PC-9 (cell line): ENCODE measurements at regions not wholly inside any gene's neighbourhood (a gene's known extent, or its start where the extent isn't known, plus 50 kb on each side); places are given as distances from the start of the nearest gene placed in this dataset.

Source experiments
- BruUV-seq: library from RNA; stranded (reverse); fragments of 400-500 nt; replicated peaks from 2 replicates; lab custom pipeline; 2021; lab: Mats Ljungman, UMichigan
- CTCF ChIA-PET: fragments of 300-600 bp; sonication (Branson Sonifier 250); formaldehyde crosslinking; loops from one replicate; lab custom pipeline; 2022; ENCODE audit warnings: antibody characterized with exemption; lab: Charles Lee
- POLR2A ChIA-PET: fragments of 300-600 bp; sonication (Branson Sonifier 250); formaldehyde crosslinking; loops from one replicate; lab custom pipeline; 2022; ENCODE audit warnings: antibody characterized with exemption; ENCODE audit not compliant: unreplicated experiment; lab: Charles Lee
- DNase-seq, 2 experiments: peaks; one replicate each; pipeline versions ENCODE4 v3.0.0 to v3.0.0-alpha.2; 2015 to 2022; ENCODE audit warnings: mixed read lengths in 1 of 2
- H2AFZ ChIP-seq: fragments of 200-600 bp; sonication (generic); 2 replicates; pipeline ENCODE4 v1.8.1; 2017; ENCODE audit warnings: antibody characterized with exemption
- H3F3A ChIP-seq: fragments of 200-600 bp; sonication (generic); 2 replicates; pipeline ENCODE4 v1.8.1; 2017; ENCODE audit warnings: antibody characterized with exemption, mild to moderate bottlenecking, low read depth; ENCODE audit not compliant: insufficient read depth
- H3K27ac ChIP-seq: fragments of 200-600 bp; sonication (generic); 2 replicates; pipeline ENCODE4 v1.6.1; 2016; ENCODE audit warnings: mixed run types
- H3K27me3 ChIP-seq: fragments of 200-600 bp; sonication (generic); 2 replicates; pipeline ENCODE4 v1.6.1; 2016; ENCODE audit warnings: low read depth, mixed run types; ENCODE audit not compliant: insufficient read depth
- H3K36me3 ChIP-seq: fragments of 200-600 bp; sonication (generic); 2 replicates; pipeline ENCODE4 v1.6.1; 2016; ENCODE audit warnings: low read depth, mixed run types
- H3K4me1 ChIP-seq: fragments of 200-600 bp; sonication (generic); replicated peaks from 2 replicates; pipeline ENCODE4 v1.6.1; 2016; ENCODE audit warnings: mixed run types; ENCODE audit not compliant: insufficient read depth
- H3K4me2 ChIP-seq: fragments of 200-600 bp; sonication (generic); 2 replicates; pipeline ENCODE4 v1.6.1; 2017; ENCODE audit warnings: mixed run types
- H3K4me3 ChIP-seq: fragments of 200-600 bp; sonication (generic); 2 replicates; pipeline ENCODE4 v1.6.1; 2016; ENCODE audit warnings: mixed run types
- H3K79me2 ChIP-seq: fragments of 200-600 bp; sonication (generic); 2 replicates; pipeline ENCODE4 v1.6.1; 2017; ENCODE audit warnings: low read depth, mixed run types
- H3K9me2 ChIP-seq: fragments of 200-600 bp; sonication (generic); 2 replicates; pipeline ENCODE4 v1.8.1; 2017; ENCODE audit warnings: mild to moderate bottlenecking; ENCODE audit not compliant: insufficient read depth
- H3K9me3 ChIP-seq: fragments of 200-600 bp; sonication (generic); 2 replicates; pipeline ENCODE4 v1.8.1; 2016; ENCODE audit warnings: low read depth; ENCODE audit not compliant: insufficient read depth
- H4K20me1 ChIP-seq: fragments of 200-600 bp; sonication (generic); 2 replicates; pipeline ENCODE4 v1.8.1; 2017; ENCODE audit not compliant: insufficient read depth
- CTCF ChIP-seq: fragments of 200-600 bp; sonication (generic); conservative IDR thresholded peaks from 2 replicates; pipeline ENCODE4 v1.6.1; 2017; ENCODE audit warnings: mixed run types, antibody characterized with exemption, mild to moderate bottlenecking, moderate library complexity
- EZH2 ChIP-seq: fragments of 200-600 bp; sonication (generic); IDR thresholded peaks from 2 replicates; pipeline ENCODE4 v1.8.0; 2017; ENCODE audit warnings: antibody characterized with exemption, low read depth
- intact Hi-C: fragments of 100-400 bp; cut with micrococcal nuclease; formaldehyde crosslinking; loops from one replicate; pipeline ENCODE4 v1.10.0; 2022; ENCODE audit not compliant: unreplicated experiment

GRCh38 chr3:194079702-194080172 is 56.2 kb upstream of the HES1 start:
- peaks cover 23% of the 10 kb centered on the region for H3K4me1 ChIP-seq
- BruUV-seq, result no TSS peak
- TF ChIP-seq CTCF (no peak), EZH2 (no peak)
- H3K9me2 ChIP-seq, result no peaks in the 10 kb centered on the region
- DNase-seq, result no peak
- H3K4me3 ChIP-seq, result no peak overlapping the region
- CTCF ChIA-PET, result no interaction called here
- H3K27ac ChIP-seq, result no peak overlapping the region
- H3F3A ChIP-seq, result peaks cover 10% of the 10 kb centered on the region; the same call in 1 of the 2 replicates
- H3K36me3 ChIP-seq, result no peaks in the 10 kb centered on the region
- H3K9me3 ChIP-seq, result no peaks in the 10 kb centered on the region
- no peaks in the 10 kb centered on the region for H3K27me3 ChIP-seq
- H3K4me2 ChIP-seq, result no peak overlapping the region
- POLR2A ChIA-PET, result no interaction called here
- H3K79me2 ChIP-seq, result no peaks in the 10 kb centered on the region
- H2AFZ ChIP-seq, result no peak overlapping the region
- no peaks in the 10 kb centered on the region for H4K20me1 ChIP-seq
- intact Hi-C loops, result no loop called here

GRCh38 chr3:194080436-194080835 is 55.5 kb upstream of the HES1 start:
- ChIA-PET POLR2A (no interaction called here), CTCF (no interaction called here)
- no peak overlapping the region for H3K27ac ChIP-seq
- no peak for TF ChIP-seq EZH2
- no peak for TF ChIP-seq CTCF
- intact Hi-C loops, result no loop called here
- H3F3A ChIP-seq, result peaks cover 4% of the 10 kb centered on the region; the same call in 1 of the 2 replicates
- H3K36me3 ChIP-seq, result no peaks in the 10 kb centered on the region
- no peak for DNase-seq
- H4K20me1 ChIP-seq, result no peaks in the 10 kb centered on the region
- no peaks in the 10 kb centered on the region for H3K9me2 ChIP-seq
- BruUV-seq, result no TSS peak
- H3K9me3 ChIP-seq, result no peaks in the 10 kb centered on the region
- no peak overlapping the region for H3K4me3 ChIP-seq
- H2AFZ ChIP-seq, result no peak overlapping the region
- peaks cover 16% of the 10 kb centered on the region for H3K4me1 ChIP-seq
- H3K4me2 ChIP-seq, result no peak overlapping the region
- H3K27me3 ChIP-seq, result no peaks in the 10 kb centered on the region
- no peaks in the 10 kb centered on the region for H3K79me2 ChIP-seq

- H3K9me2 ChIP-seq, result no peaks in the 10 kb centered on the region
- ChIA-PET POLR2A (interaction anchor here (0.7 kb wide), 1 partner anchor 54 kb away, joined by 5 read pairs; the partner anchor contains the start of gene HES1), CTCF (no interaction called here)
- intact Hi-C loops, result no loop called here
- H3K27me3 ChIP-seq, result no peaks in the 10 kb centered on the region
- H3K4me1 ChIP-seq, result peaks cover 9% of the 10 kb centered on the region
- no peak overlapping the region for H3K4me3 ChIP-seq
- no TSS peak for BruUV-seq
- H3F3A ChIP-seq, result no peaks in the 10 kb centered on the region
- no peaks in the 10 kb centered on the region for H3K9me3 ChIP-seq
- TF ChIP-seq EZH2 (no peak), CTCF (no peak)
- H2AFZ ChIP-seq, result no peak overlapping the region
- no peaks in the 10 kb centered on the region for H4K20me1 ChIP-seq
- H3K36me3 ChIP-seq, result no peaks in the 10 kb centered on the region
- no peak overlapping the region for H3K27ac ChIP-seq
- no peak for DNase-seq
- no peak overlapping the region for H3K4me2 ChIP-seq
- H3K79me2 ChIP-seq, result no peaks in the 10 kb centered on the region
Observed at GRCh38 chr3:194080913-194081800, 54.8 kb upstream of the HES1 start.
